Type B pancreatic cell (in vitro differentiated cells): ENCODE measurements at regions not wholly inside any gene's neighbourhood (a gene's known extent, or its start where the extent isn't known, plus 50 kb on each side); places are given as distances from the start of the nearest gene placed in this dataset.
"Not testable (repeated sequence)": the region's sequence is repeated elsewhere in the genome, so short reads cannot be mapped to it uniquely, and the experiment has no call there.

ENCODE experiments used
- DNase-seq: peaks from one replicate; pipeline ENCODE4 v3.0.0; 2021; ENCODE audit warnings: mixed read lengths; ENCODE audit not compliant: unreplicated experiment; ENCODE audit errors: extremely low spot score
- H3K27ac Mint-ChIP-seq: 2 replicates; pipeline ENCODE4 v1.8.0; 2021; ENCODE audit warnings: mild to moderate bottlenecking, mixed read lengths
- H3K27me3 Mint-ChIP-seq: 2 replicates; pipeline ENCODE4 v1.8.0; 2021; ENCODE audit warnings: mixed read lengths
- H3K36me3 Mint-ChIP-seq: 2 replicates; pipeline ENCODE4 v1.8.0; 2021; ENCODE audit warnings: mixed read lengths
- H3K4me1 Mint-ChIP-seq: one replicate; pipeline ENCODE4 v1.8.0; 2021; ENCODE audit warnings: mixed read lengths; ENCODE audit not compliant: unreplicated experiment
- H3K4me3 Mint-ChIP-seq: 2 replicates; pipeline ENCODE4 v1.8.0; 2021; ENCODE audit warnings: mild to moderate bottlenecking, mixed read lengths
- H3K9me3 Mint-ChIP-seq: 2 replicates; pipeline ENCODE4 v1.8.0; 2021; ENCODE audit warnings: mixed read lengths
- TF ChIP-seq, protein P1 (sequence below): fragments of 200-600 bp; sonication (generic); conservative IDR thresholded peaks from 2 replicates; pipeline ENCODE4 v1.5.0; 2021; ENCODE audit warnings: antibody characterized with exemption, mild to moderate bottlenecking

DNA sequence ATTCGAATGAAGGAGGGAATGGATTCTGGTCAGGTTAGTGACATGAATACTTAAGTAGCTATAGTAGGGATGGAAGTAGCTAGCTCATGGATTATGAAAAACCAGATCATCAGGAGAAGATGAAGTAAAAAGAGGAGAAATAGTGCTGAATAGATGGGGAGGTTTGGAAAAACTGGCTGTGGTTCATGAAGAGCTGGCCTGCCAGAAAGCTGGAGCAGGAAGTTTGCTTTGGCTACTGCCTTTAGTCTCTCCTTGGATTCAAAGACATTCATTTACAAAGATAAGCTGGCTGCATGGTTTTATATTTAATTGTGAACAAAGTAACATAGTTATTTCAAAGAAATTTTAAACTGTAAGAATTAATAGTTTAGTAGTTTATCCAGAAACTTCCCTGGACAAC, 567.0 kb downstream of the RIT2 start:
- H3K36me3 Mint-ChIP-seq: no peaks in the 10 kb centered on the region
- H3K4me1 Mint-ChIP-seq: no peaks in the 10 kb centered on the region
- H3K27ac Mint-ChIP-seq: no peak overlapping the region
- TF ChIP-seq, protein P1, sequence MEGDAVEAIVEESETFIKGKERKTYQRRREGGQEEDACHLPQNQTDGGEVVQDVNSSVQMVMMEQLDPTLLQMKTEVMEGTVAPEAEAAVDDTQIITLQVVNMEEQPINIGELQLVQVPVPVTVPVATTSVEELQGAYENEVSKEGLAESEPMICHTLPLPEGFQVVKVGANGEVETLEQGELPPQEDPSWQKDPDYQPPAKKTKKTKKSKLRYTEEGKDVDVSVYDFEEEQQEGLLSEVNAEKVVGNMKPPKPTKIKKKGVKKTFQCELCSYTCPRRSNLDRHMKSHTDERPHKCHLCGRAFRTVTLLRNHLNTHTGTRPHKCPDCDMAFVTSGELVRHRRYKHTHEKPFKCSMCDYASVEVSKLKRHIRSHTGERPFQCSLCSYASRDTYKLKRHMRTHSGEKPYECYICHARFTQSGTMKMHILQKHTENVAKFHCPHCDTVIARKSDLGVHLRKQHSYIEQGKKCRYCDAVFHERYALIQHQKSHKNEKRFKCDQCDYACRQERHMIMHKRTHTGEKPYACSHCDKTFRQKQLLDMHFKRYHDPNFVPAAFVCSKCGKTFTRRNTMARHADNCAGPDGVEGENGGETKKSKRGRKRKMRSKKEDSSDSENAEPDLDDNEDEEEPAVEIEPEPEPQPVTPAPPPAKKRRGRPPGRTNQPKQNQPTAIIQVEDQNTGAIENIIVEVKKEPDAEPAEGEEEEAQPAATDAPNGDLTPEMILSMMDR: no peak
- H3K27me3 Mint-ChIP-seq: no peaks in the 10 kb centered on the region
- H3K9me3 Mint-ChIP-seq: peaks cover 6% of the 10 kb centered on the region
- no peak overlapping the region for H3K4me3 Mint-ChIP-seq
- no peak for DNase-seq

DNA sequence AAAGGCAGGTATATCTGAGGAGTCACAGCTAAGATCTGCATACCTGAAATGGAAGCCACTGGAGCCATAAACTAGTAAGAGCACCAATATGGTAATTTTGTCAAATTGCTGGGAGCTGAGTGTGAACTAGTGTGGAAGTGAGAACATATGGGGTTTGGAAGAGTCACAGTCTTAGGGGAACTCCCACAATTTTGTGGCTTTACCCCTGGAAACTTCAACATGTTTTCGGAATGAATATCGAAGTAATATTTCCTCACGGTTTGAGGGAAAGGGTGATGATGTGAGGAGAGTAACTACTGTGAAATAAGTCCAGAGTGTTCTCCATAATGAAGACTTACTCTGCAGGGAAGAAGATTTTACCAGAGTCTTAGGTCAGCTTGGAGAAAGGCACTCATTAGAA, 565.9 kb downstream of the RIT2 start:
- DNase-seq: no peak
- Mint-ChIP-seq H3K27me3 (peaks cover 2% of the 10 kb centered on the region), H3K4me1 (no peaks in the 10 kb centered on the region), H3K9me3 (peaks cover 6% of the 10 kb centered on the region), H3K4me3 (no peak overlapping the region), H3K27ac (no peak overlapping the region), H3K36me3 (no peaks in the 10 kb centered on the region)
- TF ChIP-seq, protein P1: no peak

DNA sequence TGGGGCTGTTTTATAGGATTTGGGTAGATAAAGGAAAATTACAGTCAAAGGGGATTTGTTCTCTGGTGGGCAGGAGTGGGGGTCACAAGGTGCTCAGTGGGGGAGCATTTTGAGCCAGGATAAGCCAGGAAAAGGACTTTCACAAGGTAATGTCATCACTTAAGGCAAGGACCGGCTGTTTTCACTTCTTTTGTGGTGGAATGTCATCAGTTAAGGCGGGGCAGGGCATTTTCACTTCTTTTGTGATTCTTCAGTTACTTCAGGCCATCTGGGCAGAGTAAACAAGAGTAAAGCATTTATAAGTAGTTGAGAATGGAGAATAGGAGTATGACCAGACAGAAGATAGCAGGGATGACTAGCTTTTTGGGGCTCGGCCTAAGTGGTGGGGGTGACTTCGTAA, 562.9 kb downstream of the RIT2 start:
- not testable (repeated sequence) for H3K4me3 Mint-ChIP-seq, H3K27ac Mint-ChIP-seq, DNase-seq, H3K9me3 Mint-ChIP-seq, H3K36me3 Mint-ChIP-seq, H3K4me1 Mint-ChIP-seq, H3K27me3 Mint-ChIP-seq

DNA sequence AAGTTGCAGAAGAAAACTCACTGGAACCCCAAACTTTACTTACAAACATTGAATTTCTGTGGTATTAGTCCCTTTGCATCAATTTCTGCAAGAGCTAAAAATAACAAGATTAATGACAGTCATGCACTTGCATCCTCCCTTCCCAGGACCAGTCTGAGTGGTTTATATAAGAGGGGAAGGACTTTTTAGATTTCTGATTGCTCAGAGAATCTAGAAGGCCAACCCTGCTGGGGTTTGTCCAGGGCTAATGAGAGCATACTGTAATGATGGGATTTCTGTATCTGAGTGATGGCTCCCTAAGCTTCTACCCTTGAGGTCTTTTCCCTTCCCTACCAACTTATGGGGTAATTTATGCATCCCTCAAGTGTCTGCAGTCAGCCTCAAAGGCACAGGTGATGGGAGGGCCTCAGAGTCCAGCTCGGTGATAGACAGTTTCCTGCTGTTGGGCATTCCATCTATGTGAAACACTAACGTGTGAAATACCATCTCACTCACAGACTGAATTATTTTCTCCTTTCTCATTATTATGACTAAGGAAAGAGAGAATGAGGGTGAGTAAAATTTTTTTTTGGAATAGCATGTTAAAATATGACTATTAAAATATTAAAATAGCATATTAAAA, 556.3 kb downstream of the RIT2 start:
- TF ChIP-seq, protein P1: no peak
- Mint-ChIP-seq H3K27me3 (peaks cover 10% of the 10 kb centered on the region), H3K4me1 (no peaks in the 10 kb centered on the region), H3K4me3 (no peak overlapping the region), H3K27ac (no peak overlapping the region), H3K36me3 (no peaks in the 10 kb centered on the region), H3K9me3 (no peaks in the 10 kb centered on the region)
- no peak for DNase-seq

DNA sequence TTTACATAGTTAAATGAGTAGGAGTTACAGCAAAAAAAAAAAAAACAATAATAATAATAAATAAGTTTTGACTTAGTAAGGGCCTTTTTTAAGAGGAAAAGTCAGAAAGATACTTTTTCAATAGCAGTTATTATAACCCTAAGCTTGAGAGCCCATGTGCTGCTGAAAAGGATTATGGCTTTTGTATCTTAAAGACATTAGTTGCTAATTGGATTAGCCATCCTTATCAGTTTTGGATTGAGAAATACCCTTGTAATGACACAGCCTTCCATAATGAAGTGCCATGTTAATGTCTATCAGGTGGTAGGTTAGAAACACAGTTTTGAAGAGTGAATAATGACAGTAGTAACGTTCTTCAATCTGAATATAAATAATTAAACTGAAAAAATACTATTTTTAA, 554.0 kb downstream of the RIT2 start:
- H3K9me3 Mint-ChIP-seq: no peaks in the 10 kb centered on the region
- no peak overlapping the region for H3K27ac Mint-ChIP-seq
- H3K4me1 Mint-ChIP-seq: peaks cover 11% of the 10 kb centered on the region
- peaks cover 3% of the 10 kb centered on the region for H3K27me3 Mint-ChIP-seq
- no peak overlapping the region for H3K4me3 Mint-ChIP-seq
- H3K36me3 Mint-ChIP-seq: no peaks in the 10 kb centered on the region
- TF ChIP-seq, protein P1: no peak
- DNase-seq: no peak

DNA sequence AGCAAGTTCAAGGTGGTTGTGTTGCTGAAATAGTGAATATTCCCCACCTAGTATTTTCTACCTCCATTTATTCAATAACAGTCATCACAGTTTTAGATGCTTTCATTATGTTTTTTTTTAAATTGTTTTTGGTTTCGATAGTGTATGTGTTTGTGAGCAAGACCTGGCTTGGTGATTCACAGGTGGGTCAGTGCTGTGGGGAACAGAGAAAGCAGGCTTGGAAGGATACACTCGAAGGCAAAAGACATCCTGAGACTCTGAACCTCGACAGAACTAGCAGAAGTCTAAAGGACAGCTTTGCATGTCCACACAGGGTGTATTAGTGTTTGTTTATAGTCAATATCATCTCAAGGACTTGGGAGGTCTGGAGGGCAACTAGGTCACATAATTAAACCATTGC, 551.5 kb downstream of the RIT2 start:
- no peaks in the 10 kb centered on the region for H3K36me3 Mint-ChIP-seq
- H3K4me1 Mint-ChIP-seq: peaks cover 11% of the 10 kb centered on the region
- TF ChIP-seq, protein P1: no peak
- no peak for DNase-seq
- H3K9me3 Mint-ChIP-seq: no peaks in the 10 kb centered on the region
- H3K27me3 Mint-ChIP-seq: no peaks in the 10 kb centered on the region
- H3K27ac Mint-ChIP-seq: no peak overlapping the region
- H3K4me3 Mint-ChIP-seq: no peak overlapping the region
